ENCODE measurements at regions not wholly inside any gene's neighbourhood (a gene's known extent, or its start where the extent isn't known, plus 50 kb on each side); places are given as distances from the start of the nearest gene placed in this dataset.

DNA sequence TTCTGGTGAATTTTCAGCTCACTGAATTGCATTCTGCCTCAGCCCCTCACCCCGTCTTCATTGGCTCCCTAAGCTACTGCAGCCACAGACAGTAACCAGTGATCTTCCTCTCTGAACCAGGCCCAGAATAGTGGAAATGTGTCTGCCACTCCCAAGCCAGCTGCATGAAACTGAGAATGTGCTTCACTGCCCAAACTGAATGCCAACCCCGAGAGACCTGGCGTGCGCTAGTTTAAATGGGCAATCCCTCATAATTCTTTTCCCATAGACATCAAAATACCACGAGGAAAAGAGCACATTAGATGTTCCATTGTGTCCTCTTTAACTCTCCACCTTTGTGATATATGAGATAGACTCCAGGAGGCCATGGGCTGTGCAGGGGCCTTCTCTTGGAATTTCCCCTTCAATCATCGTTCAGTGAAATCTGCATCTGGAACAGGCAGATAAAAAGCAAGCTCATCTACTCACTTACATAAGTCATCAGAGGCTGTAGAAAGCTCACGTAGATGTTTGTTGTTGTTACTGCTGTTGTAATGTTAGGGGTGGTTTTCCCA, 320.2 kb downstream of the NFIB start:
- no peak for TF ChIP-seq POLR2A (IDR thresholded peaks at IDR 0.05)
- TF ChIP-seq, protein P1, sequence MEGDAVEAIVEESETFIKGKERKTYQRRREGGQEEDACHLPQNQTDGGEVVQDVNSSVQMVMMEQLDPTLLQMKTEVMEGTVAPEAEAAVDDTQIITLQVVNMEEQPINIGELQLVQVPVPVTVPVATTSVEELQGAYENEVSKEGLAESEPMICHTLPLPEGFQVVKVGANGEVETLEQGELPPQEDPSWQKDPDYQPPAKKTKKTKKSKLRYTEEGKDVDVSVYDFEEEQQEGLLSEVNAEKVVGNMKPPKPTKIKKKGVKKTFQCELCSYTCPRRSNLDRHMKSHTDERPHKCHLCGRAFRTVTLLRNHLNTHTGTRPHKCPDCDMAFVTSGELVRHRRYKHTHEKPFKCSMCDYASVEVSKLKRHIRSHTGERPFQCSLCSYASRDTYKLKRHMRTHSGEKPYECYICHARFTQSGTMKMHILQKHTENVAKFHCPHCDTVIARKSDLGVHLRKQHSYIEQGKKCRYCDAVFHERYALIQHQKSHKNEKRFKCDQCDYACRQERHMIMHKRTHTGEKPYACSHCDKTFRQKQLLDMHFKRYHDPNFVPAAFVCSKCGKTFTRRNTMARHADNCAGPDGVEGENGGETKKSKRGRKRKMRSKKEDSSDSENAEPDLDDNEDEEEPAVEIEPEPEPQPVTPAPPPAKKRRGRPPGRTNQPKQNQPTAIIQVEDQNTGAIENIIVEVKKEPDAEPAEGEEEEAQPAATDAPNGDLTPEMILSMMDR (IDR thresholded peaks at IDR 0.05), result no peak

Measured in suprapubic skin (tissue), 3 donors.